Smooth muscle cell (in vitro differentiated cells): ENCODE measurements at regions not wholly inside any gene's neighbourhood (a gene's known extent, or its start where the extent isn't known, plus 50 kb on each side); places are given as distances from the start of the nearest gene placed in this dataset.

Source experiments
- DNase-seq: peaks from one replicate; lab custom pipeline; 2025; ENCODE audit not compliant: unreplicated experiment; lab: John Stamatoyannopoulos, UW
- H2AFZ ChIP-seq: fragments of 200-600 bp; sonication (generic); 2 replicates; pipeline ENCODE4 v1.6.0; 2016; ENCODE audit warnings: antibody characterized with exemption, low read depth, mild to moderate bottlenecking
- H3F3A ChIP-seq: fragments of 200-600 bp; sonication (generic); 2 replicates; pipeline ENCODE4 v1.6.0; 2017; ENCODE audit warnings: antibody characterized with exemption, low read depth
- H3K27ac ChIP-seq: fragments of 200-600 bp; sonication (generic); 2 replicates; pipeline ENCODE4 v1.5.1; 2016; ENCODE audit warnings: low read depth, mild to moderate bottlenecking
- H3K27me3 ChIP-seq: fragments of 200-600 bp; sonication (generic); 2 replicates; pipeline ENCODE4 v1.6.1; 2016; ENCODE audit warnings: low read depth, mild to moderate bottlenecking
- H3K36me3 ChIP-seq: fragments of 200-600 bp; sonication (generic); 2 replicates; pipeline ENCODE4 v1.5.1; 2016; ENCODE audit warnings: low read depth
- H3K4me1 ChIP-seq: fragments of 200-600 bp; sonication (generic); 2 replicates; pipeline ENCODE4 v1.5.1; 2016; ENCODE audit warnings: low read depth
- H3K4me2 ChIP-seq: fragments of 200-600 bp; sonication (generic); 2 replicates; pipeline ENCODE4 v1.6.0; 2016; ENCODE audit warnings: mild to moderate bottlenecking
- H3K4me3 ChIP-seq: fragments of 200-600 bp; sonication (generic); 2 replicates; pipeline ENCODE4 v1.5.1; 2016; ENCODE audit warnings: mild to moderate bottlenecking
- H3K79me2 ChIP-seq: fragments of 200-600 bp; sonication (generic); 2 replicates; pipeline ENCODE4 v1.6.0; 2016; ENCODE audit warnings: low read depth, mild to moderate bottlenecking
- H3K9ac ChIP-seq: fragments of 200-600 bp; sonication (generic); 2 replicates; pipeline ENCODE4 v1.6.0; 2016; ENCODE audit warnings: low read depth
- H3K9me3 ChIP-seq: fragments of 200-600 bp; sonication (generic); replicated peaks from 2 replicates; pipeline ENCODE4 v1.5.1; 2016; ENCODE audit warnings: low read depth
- H4K20me1 ChIP-seq: fragments of 200-600 bp; sonication (generic); 2 replicates; pipeline ENCODE4 v1.6.0; 2016; ENCODE audit warnings: low read depth
- CTCF ChIP-seq: fragments of 200-600 bp; sonication (generic); IDR thresholded peaks from 2 replicates; pipeline ENCODE4 v1.5.1; 2017; ENCODE audit warnings: borderline replicate concordance, mild to moderate bottlenecking, antibody characterized with exemption; ENCODE audit not compliant: insufficient read depth, poor library complexity, severe bottlenecking
- WGBS: methylation state at CpG from one replicate; pipeline ENCODE4 v1.1.7; 2016; ENCODE audit warnings: low lambda C conversion rate; 5-methylcytosine and 5-hydroxymethylcytosine counted together

- Histone ChIP-seq H3K79me2 (no peaks in the 10 kb centered on the region), H3K4me2 (no peak overlapping the region), H3K4me1 (no peaks in the 10 kb centered on the region), H3F3A (no peaks in the 10 kb centered on the region), H3K27ac (no peak overlapping the region), H2AFZ (no peak overlapping the region), H4K20me1 (no peaks in the 10 kb centered on the region), H3K36me3 (no peaks in the 10 kb centered on the region), H3K9me3 (no peaks in the 10 kb centered on the region), H3K4me3 (no peak overlapping the region), H3K27me3 (no peaks in the 10 kb centered on the region), H3K9ac (no peak overlapping the region)
- 90% methylated on average over 6 of the region's 6 CpGs for WGBS
- DNase-seq = no peak
- no peak for TF ChIP-seq CTCF
These were observed 104.7 kb upstream of the GPM6A start for GRCh38 chr4:175916626-175917351.

- Histone ChIP-seq H4K20me1 (no peaks in the 10 kb centered on the region), H3K27me3 (no peaks in the 10 kb centered on the region), H3K36me3 (no peaks in the 10 kb centered on the region), H2AFZ (no peak overlapping the region), H3F3A (no peaks in the 10 kb centered on the region), H3K4me2 (no peak overlapping the region), H3K4me3 (no peak overlapping the region), H3K9ac (no peak overlapping the region), H3K4me1 (no peaks in the 10 kb centered on the region), H3K79me2 (no peaks in the 10 kb centered on the region), H3K27ac (peak overlapping the region; percentile 44), H3K9me3 (no peaks in the 10 kb centered on the region)
- TF ChIP-seq CTCF = no peak
- no peak for DNase-seq
- 62% methylated on average over 5 of the region's 5 CpGs for WGBS
These were observed 115.1 kb upstream of the GPM6A start for GRCh38 chr4:175927121-175927520.

GRCh38 chr4:175929441-175929840 lies 117.4 kb upstream of the GPM6A start:
- no peak overlapping the region for H3K9ac ChIP-seq
- no peak for TF ChIP-seq CTCF

GRCh38 chr4:175929932-175930331 lies 117.9 kb upstream of the GPM6A start:
- DNase-seq = no peak
- H3K27ac ChIP-seq = no peak overlapping the region
- no peaks in the 10 kb centered on the region for H3F3A ChIP-seq
- no peaks in the 10 kb centered on the region for H3K9me3 ChIP-seq
- H3K9ac ChIP-seq = no peak overlapping the region
- no peaks in the 10 kb centered on the region for H3K79me2 ChIP-seq
- WGBS = 70% methylated on average over 3 of the region's 3 CpGs
- H3K4me1 ChIP-seq = no peaks in the 10 kb centered on the region
- peak overlapping the region; percentile 43 for H3K4me2 ChIP-seq
- no peak for TF ChIP-seq CTCF
- H3K36me3 ChIP-seq = no peaks in the 10 kb centered on the region
- H4K20me1 ChIP-seq = no peaks in the 10 kb centered on the region
- H3K4me3 ChIP-seq = no peak overlapping the region
- peak overlapping the region; percentile 44 for H2AFZ ChIP-seq
- no peaks in the 10 kb centered on the region for H3K27me3 ChIP-seq

More at GRCh38 chr4:175929441-175929840, 117.4 kb upstream of the GPM6A start:
- no peaks in the 10 kb centered on the region for H3K36me3 ChIP-seq
- no peaks in the 10 kb centered on the region for H3K4me1 ChIP-seq
- H4K20me1 ChIP-seq = no peaks in the 10 kb centered on the region
- WGBS = 73% methylated on average over 3 of the region's 3 CpGs
- H3K9me3 ChIP-seq = no peaks in the 10 kb centered on the region
- H2AFZ ChIP-seq = peak overlapping the region; percentile 44
- no peak overlapping the region for H3K4me3 ChIP-seq
- H3F3A ChIP-seq = no peaks in the 10 kb centered on the region
- no peak overlapping the region for H3K27ac ChIP-seq
- H3K27me3 ChIP-seq = no peaks in the 10 kb centered on the region
- no peaks in the 10 kb centered on the region for H3K79me2 ChIP-seq
- H3K4me2 ChIP-seq = peak overlapping the region; percentile 43
- DNase-seq = no peak
